KMS-11 (cell line): ENCODE measurements at regions not wholly inside any gene's neighbourhood (a gene's known extent, or its start where the extent isn't known, plus 50 kb on each side); places are given as distances from the start of the nearest gene placed in this dataset.

Source experiments
- H2AFZ ChIP-seq: fragments of 200-600 bp; sonication (generic); 2 replicates; pipeline ENCODE4 v1.6.1; 2016; ENCODE audit warnings: antibody characterized with exemption, mixed run types, low read depth
- H3K27ac ChIP-seq: fragments of 200-600 bp; sonication (generic); 2 replicates; pipeline ENCODE4 v1.6.1; 2016; ENCODE audit warnings: mild to moderate bottlenecking, mixed run types
- H3K27me3 ChIP-seq: fragments of 200-600 bp; sonication (generic); 2 replicates; pipeline ENCODE4 v1.6.1; 2017; ENCODE audit warnings: mild to moderate bottlenecking, low read depth, mixed run types, moderate library complexity; ENCODE audit not compliant: insufficient read depth
- H3K36me3 ChIP-seq: fragments of 200-600 bp; sonication (generic); 2 replicates; pipeline ENCODE4 v1.6.1; 2017; ENCODE audit warnings: mild to moderate bottlenecking, mixed run types; ENCODE audit not compliant: insufficient read depth
- H3K4me1 ChIP-seq: fragments of 200-600 bp; sonication (generic); 2 replicates; pipeline ENCODE4 v1.6.1; 2016; ENCODE audit warnings: mild to moderate bottlenecking, low read depth, mixed run types; ENCODE audit not compliant: poor library complexity, severe bottlenecking
- H3K4me2 ChIP-seq: fragments of 200-600 bp; sonication (generic); 2 replicates; pipeline ENCODE4 v1.7.0; 2016; ENCODE audit warnings: mild to moderate bottlenecking, mixed run types
- H3K4me3 ChIP-seq: fragments of 200-600 bp; sonication (generic); IDR thresholded peaks from 2 replicates; pipeline ENCODE4 v1.6.1; 2017; ENCODE audit warnings: low read depth, low read length, mixed read lengths; ENCODE audit not compliant: insufficient read depth
- H3K79me2 ChIP-seq: fragments of 200-600 bp; sonication (generic); 2 replicates; pipeline ENCODE4 v1.6.1; 2016; ENCODE audit warnings: low read depth, mixed run types; ENCODE audit not compliant: insufficient read depth
- H3K9ac ChIP-seq: fragments of 200-600 bp; sonication (generic); 2 replicates; pipeline ENCODE4 v1.6.1; 2016; ENCODE audit warnings: mild to moderate bottlenecking, mixed run types
- H4K20me1 ChIP-seq: fragments of 200-600 bp; sonication (generic); 2 replicates; pipeline ENCODE4 v1.6.1; 2016; ENCODE audit warnings: mild to moderate bottlenecking, mixed run types; ENCODE audit not compliant: insufficient read depth
- TF ChIP-seq, protein P1 (sequence below): fragments of 200-600 bp; sonication (generic); conservative IDR thresholded peaks from 2 replicates; pipeline ENCODE4 v1.6.1; 2017; ENCODE audit warnings: low read depth, mild to moderate bottlenecking, antibody characterized with exemption, low read length, moderate library complexity, mixed read lengths

DNA sequence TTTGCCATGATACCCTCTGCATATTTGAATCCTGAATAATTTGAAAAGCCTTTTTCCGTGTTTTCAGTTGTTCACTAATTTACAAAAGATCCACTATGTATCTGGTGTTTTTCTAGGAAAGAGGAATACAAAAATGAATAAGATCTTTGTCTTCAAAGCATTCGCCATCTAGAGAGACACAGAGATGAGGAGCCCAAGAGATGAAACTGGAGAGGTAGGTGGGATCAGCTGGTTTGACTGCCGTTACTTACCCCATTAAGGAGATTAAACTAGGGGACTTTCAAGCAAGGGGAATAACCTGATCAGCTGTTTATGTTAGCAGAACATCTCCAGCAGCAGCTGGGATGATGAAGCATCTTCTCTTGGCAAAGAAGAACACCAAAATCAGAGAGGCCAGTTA is 150.2 kb upstream of the SATB2 start:
- H3K4me2 ChIP-seq: no peak overlapping the region
- H3K4me1 ChIP-seq: no peaks in the 10 kb centered on the region
- TF ChIP-seq, protein P1, sequence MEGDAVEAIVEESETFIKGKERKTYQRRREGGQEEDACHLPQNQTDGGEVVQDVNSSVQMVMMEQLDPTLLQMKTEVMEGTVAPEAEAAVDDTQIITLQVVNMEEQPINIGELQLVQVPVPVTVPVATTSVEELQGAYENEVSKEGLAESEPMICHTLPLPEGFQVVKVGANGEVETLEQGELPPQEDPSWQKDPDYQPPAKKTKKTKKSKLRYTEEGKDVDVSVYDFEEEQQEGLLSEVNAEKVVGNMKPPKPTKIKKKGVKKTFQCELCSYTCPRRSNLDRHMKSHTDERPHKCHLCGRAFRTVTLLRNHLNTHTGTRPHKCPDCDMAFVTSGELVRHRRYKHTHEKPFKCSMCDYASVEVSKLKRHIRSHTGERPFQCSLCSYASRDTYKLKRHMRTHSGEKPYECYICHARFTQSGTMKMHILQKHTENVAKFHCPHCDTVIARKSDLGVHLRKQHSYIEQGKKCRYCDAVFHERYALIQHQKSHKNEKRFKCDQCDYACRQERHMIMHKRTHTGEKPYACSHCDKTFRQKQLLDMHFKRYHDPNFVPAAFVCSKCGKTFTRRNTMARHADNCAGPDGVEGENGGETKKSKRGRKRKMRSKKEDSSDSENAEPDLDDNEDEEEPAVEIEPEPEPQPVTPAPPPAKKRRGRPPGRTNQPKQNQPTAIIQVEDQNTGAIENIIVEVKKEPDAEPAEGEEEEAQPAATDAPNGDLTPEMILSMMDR: no peak
- no peaks in the 10 kb centered on the region for H3K79me2 ChIP-seq
- H3K36me3 ChIP-seq: no peaks in the 10 kb centered on the region
- H3K4me3 ChIP-seq: no peak overlapping the region
- no peaks in the 10 kb centered on the region for H4K20me1 ChIP-seq
- no peak overlapping the region for H2AFZ ChIP-seq
- no peak overlapping the region for H3K27ac ChIP-seq
- H3K27me3 ChIP-seq: no peaks in the 10 kb centered on the region
- no peak overlapping the region for H3K9ac ChIP-seq

DNA sequence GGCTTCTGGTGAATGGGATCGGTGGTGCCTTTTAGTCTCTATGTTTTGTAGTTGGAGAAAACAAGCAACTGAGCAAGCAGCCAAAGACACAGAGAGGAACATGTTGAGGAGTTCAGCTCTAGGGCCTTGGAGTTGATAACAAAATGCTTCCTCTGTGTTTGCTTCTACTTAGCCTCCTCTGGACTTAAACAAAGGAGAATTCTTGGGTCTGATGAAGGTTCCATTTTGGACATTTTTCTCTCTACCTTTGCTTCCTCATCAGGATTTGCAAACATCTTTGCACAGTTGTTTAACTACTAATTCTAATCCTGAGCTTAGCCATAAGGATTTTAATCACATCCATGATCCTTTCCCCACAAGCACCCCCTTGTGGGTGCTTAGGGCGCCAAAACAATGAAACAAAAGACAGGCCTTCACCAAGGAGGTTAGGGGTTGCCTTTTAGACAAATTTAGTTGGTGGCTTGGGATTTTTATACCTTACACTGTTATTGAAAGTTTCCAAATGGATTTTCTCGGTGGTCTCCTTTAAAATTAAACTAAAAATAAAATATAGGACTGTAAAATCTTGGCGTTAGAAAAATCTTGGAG is 148.5 kb upstream of the SATB2 start:
- Histone ChIP-seq H3K36me3 (no peaks in the 10 kb centered on the region), H2AFZ (no peak overlapping the region), H3K9ac (no peak overlapping the region), H3K4me1 (no peaks in the 10 kb centered on the region), H3K27me3 (no peaks in the 10 kb centered on the region), H3K79me2 (no peaks in the 10 kb centered on the region), H3K4me2 (no peak overlapping the region), H3K27ac (no peak overlapping the region), H4K20me1 (no peaks in the 10 kb centered on the region), H3K4me3 (no peak overlapping the region)
- TF ChIP-seq, protein P1: no peak; the same call in 1 of the 2 replicates

DNA sequence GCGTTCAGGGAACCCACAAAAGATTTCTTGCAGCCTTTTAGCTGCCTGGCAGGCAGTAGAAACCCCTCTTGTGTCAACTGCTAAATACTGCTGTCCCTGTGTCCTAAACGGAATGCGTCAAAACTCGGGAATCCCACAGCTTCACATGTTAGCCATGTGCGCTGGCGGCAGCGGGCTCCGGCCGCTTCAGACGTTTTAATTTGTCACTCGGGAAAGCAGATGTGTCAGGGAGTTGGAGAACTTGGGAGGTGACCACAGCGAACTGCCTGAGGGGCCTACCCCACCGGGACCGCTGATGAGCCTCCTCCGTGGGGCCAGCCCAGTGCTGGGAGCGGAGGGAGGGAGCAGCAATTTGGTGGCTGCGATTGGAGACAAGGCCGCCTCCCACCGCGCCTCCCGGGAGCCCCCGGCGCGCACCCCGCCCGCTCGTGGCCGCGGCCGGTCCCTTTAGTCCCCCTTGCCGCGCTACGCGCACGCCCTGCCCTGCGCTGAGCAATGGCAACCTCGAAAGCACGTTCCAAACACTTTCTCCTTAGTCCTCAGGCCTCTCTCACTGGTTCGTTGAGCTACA is 146.1 kb upstream of the SATB2 start:
- no peak overlapping the region for H3K27ac ChIP-seq
- H3K79me2 ChIP-seq: no peaks in the 10 kb centered on the region
- H3K27me3 ChIP-seq: no peaks in the 10 kb centered on the region
- no peaks in the 10 kb centered on the region for H3K4me1 ChIP-seq
- H3K4me3 ChIP-seq: no peak overlapping the region
- TF ChIP-seq, protein P1: no peak
- no peaks in the 10 kb centered on the region for H3K36me3 ChIP-seq
- no peak overlapping the region for H3K9ac ChIP-seq
- H2AFZ ChIP-seq: no peak overlapping the region
- H4K20me1 ChIP-seq: no peaks in the 10 kb centered on the region
- H3K4me2 ChIP-seq: no peak overlapping the region

DNA sequence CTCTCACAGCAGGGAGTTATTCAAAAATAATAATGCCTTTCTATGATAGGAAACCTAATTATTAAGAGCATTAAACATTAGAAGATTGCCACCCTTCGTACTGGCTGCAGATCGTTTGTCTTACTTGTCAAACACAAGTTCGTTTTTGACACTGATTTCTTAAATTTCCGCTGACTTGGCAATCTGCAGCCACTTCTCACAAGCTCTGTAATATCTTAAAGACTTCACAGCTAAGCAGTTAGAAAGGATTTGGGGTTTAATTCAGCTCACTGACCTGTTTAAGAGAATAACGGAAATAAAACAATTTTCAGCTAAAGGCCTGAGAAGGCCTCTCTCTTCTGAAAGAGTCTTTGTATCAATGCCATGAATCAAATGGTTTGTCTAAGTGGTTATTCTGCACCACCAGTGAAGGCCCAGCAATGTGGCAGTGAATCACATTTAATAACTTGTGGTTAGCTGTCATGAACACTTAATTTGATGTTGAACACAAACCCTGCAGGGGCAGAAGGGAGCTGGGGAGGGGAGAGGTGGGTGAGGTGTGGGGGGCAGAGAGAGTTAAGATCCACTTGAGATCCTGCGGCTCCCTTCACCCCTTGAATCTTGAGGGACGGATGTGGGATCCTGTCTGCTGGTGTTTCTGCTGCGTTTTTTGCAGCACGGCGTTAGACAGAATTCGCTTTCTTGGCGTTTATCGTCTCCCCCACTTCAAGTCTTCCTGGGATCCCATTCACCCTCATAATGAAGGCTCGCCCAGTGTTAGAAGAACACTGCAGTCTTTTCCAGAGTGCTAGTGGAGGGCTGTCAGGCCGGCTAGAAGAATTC is 145.4 kb upstream of the SATB2 start:
- no peaks in the 10 kb centered on the region for H3K79me2 ChIP-seq
- H3K27ac ChIP-seq: no peak overlapping the region
- H3K9ac ChIP-seq: no peak overlapping the region
- H3K27me3 ChIP-seq: no peaks in the 10 kb centered on the region
- H2AFZ ChIP-seq: no peak overlapping the region
- H3K4me1 ChIP-seq: no peaks in the 10 kb centered on the region
- no peak overlapping the region for H3K4me3 ChIP-seq
- H3K36me3 ChIP-seq: no peaks in the 10 kb centered on the region
- no peak overlapping the region for H3K4me2 ChIP-seq
- TF ChIP-seq, protein P1: no peak
- no peaks in the 10 kb centered on the region for H4K20me1 ChIP-seq
